ENCODE measurements at regions not wholly inside any gene's neighbourhood (a gene's known extent, or its start where the extent isn't known, plus 50 kb on each side); places are given as distances from the start of the nearest gene placed in this dataset.

GRCh38 chr12:94749890-94750289 lies 99.5 kb upstream of the TMCC3 start:
- no peak for DNase-seq (ENCODE audit: low read depth)

GRCh38 chr12:94749455-94749854 lies 99.1 kb upstream of the TMCC3 start:
- no peak for DNase-seq (ENCODE audit: low read depth)

GRCh38 chr12:94748726-94749421 lies 98.5 kb upstream of the TMCC3 start:
- DNase-seq (ENCODE audit: low read depth) = no peak

GRCh38 chr12:94745562-94745961 lies 95.2 kb upstream of the TMCC3 start:
- no peak for DNase-seq (ENCODE audit: low read depth)

- DNase-seq (ENCODE audit: low read depth) = no peak
Observed at GRCh38 chr12:94743174-94743573, 92.8 kb upstream of the TMCC3 start.

GRCh38 chr12:94740601-94741362 lies 90.4 kb upstream of the TMCC3 start:
- DNase-seq (ENCODE audit: low read depth) = no peak

GRCh38 chr12:94736820-94737219 lies 86.5 kb upstream of the TMCC3 start:
- DNase-seq (ENCODE audit: low read depth) = no peak

- no peak for DNase-seq (ENCODE audit: low read depth)
Observed at GRCh38 chr12:94736004-94736403, 85.6 kb upstream of the TMCC3 start.

- DNase-seq (ENCODE audit: low read depth) = no peak
Observed at GRCh38 chr12:94733727-94734126, 83.4 kb upstream of the TMCC3 start.

GRCh38 chr12:94732367-94732990 lies 82.1 kb upstream of the TMCC3 start:
- no peak for DNase-seq (ENCODE audit: low read depth)

- no peak for DNase-seq (ENCODE audit: low read depth)
Observed at GRCh38 chr12:94731733-94732360, 81.5 kb upstream of the TMCC3 start.

- no peak for DNase-seq (ENCODE audit: low read depth)
Observed at GRCh38 chr12:94730847-94731246, 80.5 kb upstream of the TMCC3 start.

GRCh38 chr12:94726236-94726835 lies 76.0 kb upstream of the TMCC3 start:
- DNase-seq (ENCODE audit: low read depth) = no peak

- no peak for DNase-seq (ENCODE audit: low read depth)
Observed at GRCh38 chr12:94725375-94726168, 75.2 kb upstream of the TMCC3 start.

GRCh38 chr12:94722664-94723063 lies 72.3 kb upstream of the TMCC3 start:
- no peak for DNase-seq (ENCODE audit: low read depth)

- DNase-seq (ENCODE audit: low read depth) = no peak
Observed at GRCh38 chr12:94721173-94721572, 70.8 kb upstream of the TMCC3 start.

- no peak for DNase-seq (ENCODE audit: low read depth)
Observed at GRCh38 chr12:94718114-94718513, 67.8 kb upstream of the TMCC3 start.

- no peak for DNase-seq (ENCODE audit: low read depth)
Observed at GRCh38 chr12:94717656-94718055, 67.3 kb upstream of the TMCC3 start.

GRCh38 chr12:94717108-94717507 lies 66.8 kb upstream of the TMCC3 start:
- no peak for DNase-seq (ENCODE audit: low read depth)

GRCh38 chr12:94716339-94716738 lies 66.0 kb upstream of the TMCC3 start:
- no peak for DNase-seq (ENCODE audit: low read depth)

- no peak for DNase-seq (ENCODE audit: low read depth)
Observed at GRCh38 chr12:94714378-94715114, 64.2 kb upstream of the TMCC3 start.

Data from T follicular helper cell (primary cell).